ENCODE measurements at regions not wholly inside any gene's neighbourhood (a gene's known extent, or its start where the extent isn't known, plus 50 kb on each side); places are given as distances from the start of the nearest gene placed in this dataset.
A peak's percentile ranks its signal among the peaks of the same experiment; 100 is the strongest.

DNA sequence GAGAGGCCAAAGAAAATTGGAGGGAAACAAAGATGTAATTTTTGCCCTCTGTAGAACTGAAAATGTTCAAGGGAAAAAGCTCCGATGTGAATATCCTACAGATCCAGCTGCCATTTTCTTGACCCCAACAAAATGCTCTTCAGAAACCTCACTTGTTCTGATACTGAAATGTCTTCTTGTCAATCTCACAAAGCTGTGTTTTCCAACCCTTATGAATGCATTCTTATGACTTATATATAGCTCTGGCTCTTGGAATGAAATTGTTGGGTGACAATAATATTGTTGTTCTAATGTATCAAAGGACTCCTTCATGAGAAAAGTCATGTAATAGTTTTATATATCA is 157.1 kb upstream of the TGFBR2 start:
- Histone ChIP-seq H3K4me1 (ENCODE audit: control insufficient read depth, insufficient read depth, low read length) (peaks cover 8% of the 10 kb centered on the region), H3K79me1 (ENCODE audit: low read depth in 1 of 2, low read length in 2 of 2) (no peaks in the 10 kb centered on the region), H3K36me3 (ENCODE audit: control insufficient read depth, insufficient read depth, low read length) (no peaks in the 10 kb centered on the region), H2BK15ac (ENCODE audit: low read depth, low read length) (0 out of 3 replicates have a peak overlapping the region, but pooled peaks have one; percentile 15), H4K91ac (ENCODE audit: insufficient read depth, low read depth, low read length) (no peak overlapping the region), H2BK20ac (ENCODE audit: low read depth, low read length) (no peak overlapping the region), H3K9me1 (ENCODE audit: insufficient read depth, low read length) (no peaks in the 10 kb centered on the region), H2AK9ac (replicated peaks; ENCODE audit: low read depth, low read length, poor library complexity) (no peak overlapping the region), H3K9me3 (ENCODE audit: control insufficient read depth, insufficient read depth, low read length) (no peaks in the 10 kb centered on the region), H2BK5ac (ENCODE audit: low read depth, low read length, poor library complexity, severe bottlenecking) (no peak overlapping the region), H3K4me2 (ENCODE audit: low read depth, low read length) (no peak overlapping the region), H3K4me3 (ENCODE audit: insufficient read depth, low read depth, low read length) (no peak overlapping the region), H3K27me3 (ENCODE audit: control insufficient read depth, insufficient read depth, low read length) (no peaks in the 10 kb centered on the region), H3K9ac (ENCODE audit: low read depth, low read length) (no peak overlapping the region), H3K27ac (ENCODE audit: insufficient read depth, low read length) (no peak overlapping the region), H4K20me1 (ENCODE audit: insufficient read depth, low read length) (no peaks in the 10 kb centered on the region), H4K5ac (ENCODE audit: low read depth, low read length) (no peak overlapping the region), H3K18ac (ENCODE audit: low read depth, low read length) (no peak overlapping the region; the same call in 1 of the 2 replicates), H3K56ac (ENCODE audit: extremely low read depth, insufficient read depth, low read length) (no peak overlapping the region), H3K14ac (replicated peaks; ENCODE audit: low read depth, low read length) (no peak overlapping the region), H2BK120ac (ENCODE audit: low read depth, low read length) (no peak overlapping the region), H2AK5ac (ENCODE audit: low read depth, low read length) (no peak overlapping the region), H2AFZ (replicated peaks; ENCODE audit: low read length, poor library complexity) (no peak overlapping the region), H3K4ac (ENCODE audit: low read depth, low read length) (no peak overlapping the region), H3K23ac (ENCODE audit: low read depth, low read length) (no peak overlapping the region), H4K8ac (ENCODE audit: low read depth in 2 of 2, low read length in 2 of 2) (no peak overlapping the region)
- DNase-seq: no peak
- POLR2A ChIA-PET (ENCODE audit: unreplicated experiment): no interaction called here
- WGBS, 2 experiments (ENCODE audit: extremely low coverage in 2 of 2, insufficient read length in 1 of 2): no CpG with 5 or more reads among the region's 1 CpG
- intact Hi-C loops (cut with micrococcal nuclease) (no loop called here), in situ Hi-C loops (cut with MboI; ENCODE audit: low sequenced_read_pairs) (no loop called here), dilution Hi-C loops (cut with HindIII; ENCODE audit: low sequenced_read_pairs, unreplicated experiment) (no loop called here)
- no peak for ATAC-seq (ENCODE audit: low read depth)
- CTCF ChIA-PET: no interaction called here
- TF ChIP-seq MAZ (IDR thresholded peaks at IDR 0.05; ENCODE audit: borderline replicate concordance, low read depth, low read length) (no peak), NFE2L2 (IDR thresholded peaks at IDR 0.05; ENCODE audit: low read depth, low read length) (no peak), BHLHE40 (IDR thresholded peaks at IDR 0.05; ENCODE audit: low read depth, low read length) (no peak), RCOR1 (IDR thresholded peaks at IDR 0.05; ENCODE audit: insufficient replicate concordance, low read length) (no peak), SMC3 (IDR thresholded peaks at IDR 0.05; ENCODE audit: low read depth, low read length) (no peak)
- TF ChIP-seq, protein P1, sequence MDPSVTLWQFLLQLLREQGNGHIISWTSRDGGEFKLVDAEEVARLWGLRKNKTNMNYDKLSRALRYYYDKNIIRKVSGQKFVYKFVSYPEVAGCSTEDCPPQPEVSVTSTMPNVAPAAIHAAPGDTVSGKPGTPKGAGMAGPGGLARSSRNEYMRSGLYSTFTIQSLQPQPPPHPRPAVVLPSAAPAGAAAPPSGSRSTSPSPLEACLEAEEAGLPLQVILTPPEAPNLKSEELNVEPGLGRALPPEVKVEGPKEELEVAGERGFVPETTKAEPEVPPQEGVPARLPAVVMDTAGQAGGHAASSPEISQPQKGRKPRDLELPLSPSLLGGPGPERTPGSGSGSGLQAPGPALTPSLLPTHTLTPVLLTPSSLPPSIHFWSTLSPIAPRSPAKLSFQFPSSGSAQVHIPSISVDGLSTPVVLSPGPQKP (IDR thresholded peaks at IDR 0.05; ENCODE audit: borderline replicate concordance, low read depth, low read length): no peak
- no TSS peak for BruUV-seq (replicated peaks)

Data from IMR-90 (cell line).